Neural cell (in vitro differentiated cells): ENCODE measurements at regions not wholly inside any gene's neighbourhood (a gene's known extent, or its start where the extent isn't known, plus 50 kb on each side); places are given as distances from the start of the nearest gene placed in this dataset.

Experiments used
- CTCF ChIP-seq: fragments of 450-650 bp; IDR thresholded peaks from 2 replicates; pipeline ENCODE4 v1.5.1; 2014; ENCODE audit warnings: antibody characterized with exemption, mild to moderate bottlenecking, moderate library complexity; ENCODE audit not compliant: poor library complexity, severe bottlenecking
- EP300 ChIP-seq: fragments of 450-650 bp; conservative IDR thresholded peaks from 2 replicates; pipeline ENCODE4 v1.6.1; 2014; ENCODE audit warnings: antibody characterized with exemption, mild to moderate bottlenecking, moderate library complexity; ENCODE audit not compliant: poor library complexity, severe bottlenecking
- EZH2 ChIP-seq: fragments of 200-600, 300-800 bp; shearing (Covaris generic), sonication (generic); IDR thresholded peaks from 2 replicates; pipeline ENCODE4 v1.6.1; 2014; ENCODE audit warnings: antibody characterized with exemption, low read length, borderline replicate concordance, mild to moderate bottlenecking; ENCODE audit not compliant: insufficient read depth, poor library complexity, severe bottlenecking
- MXI1 ChIP-seq: fragments of 450-650 bp; conservative IDR thresholded peaks from 2 replicates; pipeline ENCODE4 v1.6.1; 2014; ENCODE audit warnings: antibody characterized with exemption, mild to moderate bottlenecking; ENCODE audit not compliant: poor library complexity, severe bottlenecking
- POLR2AphosphoS5 ChIP-seq: IDR thresholded peaks from 2 replicates; pipeline ENCODE4 v1.6.1; 2012
- RAD21 ChIP-seq: fragments of 450-650 bp; conservative IDR thresholded peaks from 2 replicates; pipeline ENCODE4 v1.6.1; 2014; ENCODE audit warnings: antibody characterized with exemption, mild to moderate bottlenecking, moderate library complexity
- REST ChIP-seq: IDR thresholded peaks from 2 replicates; pipeline ENCODE4 v1.6.1; 2012; ENCODE audit warnings: borderline replicate concordance
- SMC3 ChIP-seq: fragments of 450-650 bp; conservative IDR thresholded peaks from 2 replicates; pipeline ENCODE4 v1.6.1; 2014; ENCODE audit warnings: antibody characterized with exemption, mild to moderate bottlenecking, moderate library complexity; ENCODE audit not compliant: poor library complexity
- TAF1 ChIP-seq: IDR thresholded peaks from 2 replicates; pipeline ENCODE4 v1.6.1; 2012; ENCODE audit warnings: low read depth

GRCh38 chr5:68140763-68141162, 74.8 kb upstream of the PIK3R1 start:
- TF ChIP-seq TAF1 (no peak), EP300 (no peak), SMC3 (no peak), EZH2 (no peak), CTCF (no peak), REST (no peak), MXI1 (no peak), POLR2AphosphoS5 (no peak), RAD21 (no peak)
